ENCODE measurements at regions not wholly inside any gene's neighbourhood (a gene's known extent, or its start where the extent isn't known, plus 50 kb on each side); places are given as distances from the start of the nearest gene placed in this dataset.

- no peak for TF ChIP-seq EZH2 (IDR thresholded peaks at IDR 0.05; ENCODE audit: borderline replicate concordance)
- TF ChIP-seq CTCF (IDR thresholded peaks at IDR 0.05; ENCODE audit: poor library complexity) = no peak
- Histone ChIP-seq H3K27ac (no peak overlapping the region), H3K9me3 (ENCODE audit: low read depth) (no peaks in the 10 kb centered on the region), H3K36me3 (replicated peaks; ENCODE audit: insufficient read depth, low read depth) (no peaks in the 10 kb centered on the region), H2AFZ (no peak overlapping the region), H3K4me2 (no peak overlapping the region), H3K79me2 (no peaks in the 10 kb centered on the region), H3K4me1 (ENCODE audit: insufficient read depth) (no peaks in the 10 kb centered on the region), H3K4me3 (no peak overlapping the region), H3K9me2 (replicated peaks; ENCODE audit: insufficient read depth) (no peaks in the 10 kb centered on the region), H3K27me3 (no peaks in the 10 kb centered on the region), H4K20me1 (ENCODE audit: insufficient read depth, poor library complexity, severe bottlenecking) (no peaks in the 10 kb centered on the region)
- WGBS (ENCODE audit: low lambda C conversion rate, missing lambda C conversion rate) = 91% methylated on average over 7 of the region's 7 CpGs
- no peak for DNase-seq (ENCODE audit: low spot score)
Observed at GRCh38 chr1:105243411-105243810, 1493.7 kb downstream of the AMY1C start.

- no peaks in the 10 kb centered on the region for H3K36me3 ChIP-seq (replicated peaks; ENCODE audit: insufficient read depth, low read depth)
- no peak overlapping the region for H3K4me3 ChIP-seq
- H2AFZ ChIP-seq = no peak overlapping the region
- no peak overlapping the region for H3K27ac ChIP-seq
- H3K9me3 ChIP-seq (ENCODE audit: low read depth) = no peaks in the 10 kb centered on the region
- H3K4me1 ChIP-seq (ENCODE audit: insufficient read depth) = no peaks in the 10 kb centered on the region
- WGBS (ENCODE audit: low lambda C conversion rate, missing lambda C conversion rate) = 39% methylated on average over 1 of the region's 1 CpG
- DNase-seq (ENCODE audit: low spot score) = no peak
- no peaks in the 10 kb centered on the region for H4K20me1 ChIP-seq (ENCODE audit: insufficient read depth, poor library complexity, severe bottlenecking)
- no peak for TF ChIP-seq CTCF (IDR thresholded peaks at IDR 0.05; ENCODE audit: poor library complexity)
- no peak for TF ChIP-seq EZH2 (IDR thresholded peaks at IDR 0.05; ENCODE audit: borderline replicate concordance)
- no peak for TF ChIP-seq EZH2phosphoT487 (IDR thresholded peaks at IDR 0.05; ENCODE audit: low read depth, severe bottlenecking, unreplicated experiment)
- H3K79me2 ChIP-seq = no peaks in the 10 kb centered on the region
- H3K27me3 ChIP-seq = no peaks in the 10 kb centered on the region
- no peaks in the 10 kb centered on the region for H3K9me2 ChIP-seq (replicated peaks; ENCODE audit: insufficient read depth)
- H3K4me2 ChIP-seq = no peak overlapping the region
Observed at GRCh38 chr1:105243969-105244368, 1494.3 kb downstream of the AMY1C start.

- Histone ChIP-seq H3K4me3 (no peak overlapping the region), H3K9me3 (ENCODE audit: low read depth) (no peaks in the 10 kb centered on the region), H4K20me1 (ENCODE audit: insufficient read depth, poor library complexity, severe bottlenecking) (no peaks in the 10 kb centered on the region), H3K36me3 (replicated peaks; ENCODE audit: insufficient read depth, low read depth) (no peaks in the 10 kb centered on the region), H2AFZ (no peak overlapping the region), H3K9me2 (replicated peaks; ENCODE audit: insufficient read depth) (no peaks in the 10 kb centered on the region), H3K4me1 (ENCODE audit: insufficient read depth) (no peaks in the 10 kb centered on the region), H3K4me2 (no peak overlapping the region), H3K79me2 (no peaks in the 10 kb centered on the region), H3K27me3 (no peaks in the 10 kb centered on the region), H3K27ac (no peak overlapping the region)
- 76% methylated on average over 1 of the region's 1 CpG for WGBS (ENCODE audit: low lambda C conversion rate, missing lambda C conversion rate)
- TF ChIP-seq EZH2phosphoT487 (IDR thresholded peaks at IDR 0.05; ENCODE audit: low read depth, severe bottlenecking, unreplicated experiment) = no peak
- TF ChIP-seq CTCF (IDR thresholded peaks at IDR 0.05; ENCODE audit: poor library complexity) = no peak
- no peak for TF ChIP-seq EZH2 (IDR thresholded peaks at IDR 0.05; ENCODE audit: borderline replicate concordance)
- DNase-seq (ENCODE audit: low spot score) = no peak
Observed at GRCh38 chr1:105254906-105255305, 1505.2 kb downstream of the AMY1C start.

- H4K20me1 ChIP-seq (ENCODE audit: insufficient read depth, poor library complexity, severe bottlenecking) = no peaks in the 10 kb centered on the region
- H3K4me3 ChIP-seq = no peak overlapping the region
- TF ChIP-seq CTCF (IDR thresholded peaks at IDR 0.05; ENCODE audit: poor library complexity) = no peak
- no peak for TF ChIP-seq EZH2 (IDR thresholded peaks at IDR 0.05; ENCODE audit: borderline replicate concordance)
- no peak for TF ChIP-seq EZH2phosphoT487 (IDR thresholded peaks at IDR 0.05; ENCODE audit: low read depth, severe bottlenecking, unreplicated experiment)
- H3K79me2 ChIP-seq = no peaks in the 10 kb centered on the region
- H3K4me2 ChIP-seq = no peak overlapping the region
- no peaks in the 10 kb centered on the region for H3K9me2 ChIP-seq (replicated peaks; ENCODE audit: insufficient read depth)
- no peaks in the 10 kb centered on the region for H3K9me3 ChIP-seq (ENCODE audit: low read depth)
- DNase-seq (ENCODE audit: low spot score) = no peak
- no peaks in the 10 kb centered on the region for H3K36me3 ChIP-seq (replicated peaks; ENCODE audit: insufficient read depth, low read depth)
- H3K27ac ChIP-seq = no peak overlapping the region
- H2AFZ ChIP-seq = no peak overlapping the region
- H3K27me3 ChIP-seq = no peaks in the 10 kb centered on the region
- 77% methylated on average over 7 of the region's 7 CpGs for WGBS (ENCODE audit: low lambda C conversion rate, missing lambda C conversion rate)
- no peaks in the 10 kb centered on the region for H3K4me1 ChIP-seq (ENCODE audit: insufficient read depth)
Observed at GRCh38 chr1:105260001-105260400, 1510.3 kb downstream of the AMY1C start.
